HG03520 (cell line): ENCODE measurements at regions not wholly inside any gene's neighbourhood (a gene's known extent, or its start where the extent isn't known, plus 50 kb on each side); places are given as distances from the start of the nearest gene placed in this dataset.
"Not testable (repeated sequence)": the region's sequence is repeated elsewhere in the genome, so short reads cannot be mapped to it uniquely, and the experiment has no call there.

Source experiments
- ATAC-seq: cut with Tn5 transposase; IDR thresholded peaks from one replicate; pipeline ENCODE4 v1.9.1; 2021; ENCODE audit warnings: mild to moderate bottlenecking, moderate library complexity; ENCODE audit not compliant: unreplicated experiment

GRCh38 chr5:168073311-168073710, 218.1 kb upstream of the WWC1 start:
- ATAC-seq = no peak

- ATAC-seq = no peak
These were observed 217.2 kb upstream of the WWC1 start for GRCh38 chr5:168073991-168074800.

GRCh38 chr5:168075387-168075786, 216.1 kb upstream of the WWC1 start:
- ATAC-seq = no peak

GRCh38 chr5:168076561-168076991, 214.9 kb upstream of the WWC1 start:
- ATAC-seq = peak; percentile 58

GRCh38 chr5:168085261-168086031, 206.0 kb upstream of the WWC1 start:
- no peak for ATAC-seq

GRCh38 chr5:168086104-168086610, 205.3 kb upstream of the WWC1 start:
- no peak for ATAC-seq

- ATAC-seq = no peak
These were observed 204.7 kb upstream of the WWC1 start for GRCh38 chr5:168086746-168087145.

- ATAC-seq = no peak
These were observed 202.9 kb upstream of the WWC1 start for GRCh38 chr5:168088410-168089173.

GRCh38 chr5:168089201-168089887, 202.1 kb upstream of the WWC1 start:
- no peak for ATAC-seq

GRCh38 chr5:168092209-168093185, 198.9 kb upstream of the WWC1 start:
- no peak for ATAC-seq

GRCh38 chr5:168093200-168093910, 198.1 kb upstream of the WWC1 start:
- ATAC-seq = no peak

GRCh38 chr5:168096525-168096924, 194.9 kb upstream of the WWC1 start:
- no peak for ATAC-seq

- ATAC-seq = no peak
These were observed 193.4 kb upstream of the WWC1 start for GRCh38 chr5:168097876-168098653.

GRCh38 chr5:168101352-168101751, 190.1 kb upstream of the WWC1 start:
- ATAC-seq = no peak

GRCh38 chr5:168103018-168103417, 188.4 kb upstream of the WWC1 start:
- ATAC-seq = not testable (repeated sequence)

GRCh38 chr5:168104350-168104749, 187.1 kb upstream of the WWC1 start:
- no peak for ATAC-seq

GRCh38 chr5:168104811-168105481, 186.5 kb upstream of the WWC1 start:
- ATAC-seq = no peak
